RWPE2 (cell line): ENCODE measurements at regions not wholly inside any gene's neighbourhood (a gene's known extent, or its start where the extent isn't known, plus 50 kb on each side); places are given as distances from the start of the nearest gene placed in this dataset.
A peak's percentile ranks its signal among the peaks of the same experiment; 100 is the strongest.

Source experiments
- ATAC-seq: fragments of 200-7000 bp; cut with Tn5 transposase; 3 replicates; pipeline ENCODE4 v1.9.1; 2021; ENCODE audit warnings: low read depth
- DNase-seq: peaks from one replicate; pipeline ENCODE4 v3.0.0-alpha.2; 2020; ENCODE audit warnings: low spot score
- H3K27ac ChIP-seq: fragments of 450-650 bp; 2 replicates; pipeline ENCODE4 v1.5.1; 2017; ENCODE audit warnings: mild to moderate bottlenecking; ENCODE audit not compliant: poor library complexity, severe bottlenecking
- H3K27me3 ChIP-seq: fragments of 250-450 bp; sonication (Bioruptor Pico); 2 replicates; pipeline ENCODE4 v1.5.1; 2021; ENCODE audit warnings: mild to moderate bottlenecking, moderate library complexity; ENCODE audit not compliant: insufficient read depth, poor library complexity, severe bottlenecking
- H3K36me3 ChIP-seq: fragments of 250-450 bp; sonication (Bioruptor Pico); 2 replicates; pipeline ENCODE4 v1.5.1; 2020; ENCODE audit warnings: low read depth, mild to moderate bottlenecking, moderate library complexity
- H3K4me1 ChIP-seq: fragments of 250-450 bp; sonication (Bioruptor Pico); 2 replicates; pipeline ENCODE4 v1.5.1; 2021; ENCODE audit warnings: mild to moderate bottlenecking, moderate library complexity; ENCODE audit not compliant: insufficient read depth, poor library complexity, severe bottlenecking
- H3K4me3 ChIP-seq: fragments of 250-450 bp; sonication (Bioruptor Pico); 2 replicates; pipeline ENCODE4 v1.5.1; 2021; ENCODE audit warnings: mild to moderate bottlenecking, moderate library complexity; ENCODE audit not compliant: severe bottlenecking
- H3K9me3 ChIP-seq: fragments of 250-450 bp; sonication (Bioruptor Pico); 2 replicates; pipeline ENCODE4 v1.5.1; 2021; ENCODE audit warnings: mild to moderate bottlenecking, moderate library complexity; ENCODE audit not compliant: severe bottlenecking
- CTCF ChIP-seq: fragments of 450-650 bp; IDR thresholded peaks from one replicate; pipeline ENCODE4 v1.5.1; 2017; ENCODE audit warnings: mild to moderate bottlenecking, moderate library complexity; ENCODE audit not compliant: poor library complexity, severe bottlenecking

GRCh38 chr2:17262854-17263569 is 255.2 kb downstream of the RAD51AP2 start:
- Histone ChIP-seq H3K4me1 (no peaks in the 10 kb centered on the region), H3K36me3 (no peaks in the 10 kb centered on the region), H3K27me3 (no peaks in the 10 kb centered on the region), H3K9me3 (no peaks in the 10 kb centered on the region), H3K27ac (no peak overlapping the region), H3K4me3 (no peak overlapping the region)
- ATAC-seq (no peak), DNase-seq (no peak)
- no peak for TF ChIP-seq CTCF

- Histone ChIP-seq H3K4me3 (no peak overlapping the region), H3K36me3 (no peaks in the 10 kb centered on the region), H3K4me1 (no peaks in the 10 kb centered on the region), H3K27ac (no peak overlapping the region), H3K9me3 (no peaks in the 10 kb centered on the region), H3K27me3 (no peaks in the 10 kb centered on the region)
- DNase-seq (no peak), ATAC-seq (no peak)
- no peak for TF ChIP-seq CTCF
Measured at GRCh38 chr2:17259613-17260012, 258.6 kb downstream of the RAD51AP2 start.

GRCh38 chr2:17258861-17259260 is 259.4 kb downstream of the RAD51AP2 start:
- Histone ChIP-seq H3K4me3 (no peak overlapping the region), H3K9me3 (no peaks in the 10 kb centered on the region), H3K4me1 (no peaks in the 10 kb centered on the region), H3K36me3 (no peaks in the 10 kb centered on the region), H3K27me3 (no peaks in the 10 kb centered on the region), H3K27ac (no peak overlapping the region)
- DNase-seq (no peak), ATAC-seq (no peak)
- no peak for TF ChIP-seq CTCF

- Histone ChIP-seq H3K4me1 (no peaks in the 10 kb centered on the region), H3K27ac (no peak overlapping the region), H3K27me3 (no peaks in the 10 kb centered on the region), H3K36me3 (no peaks in the 10 kb centered on the region), H3K9me3 (no peaks in the 10 kb centered on the region), H3K4me3 (no peak overlapping the region)
- peak; percentile 65; the same call in 2 of the 3 replicates for ATAC-seq
- TF ChIP-seq CTCF: no peak
- no peak for DNase-seq
Measured at GRCh38 chr2:17257189-17257909, 260.9 kb downstream of the RAD51AP2 start.

GRCh38 chr2:17255071-17255470 is 263.2 kb downstream of the RAD51AP2 start:
- Histone ChIP-seq H3K9me3 (no peaks in the 10 kb centered on the region), H3K4me3 (no peak overlapping the region), H3K4me1 (no peaks in the 10 kb centered on the region), H3K27ac (no peak overlapping the region), H3K27me3 (no peaks in the 10 kb centered on the region), H3K36me3 (no peaks in the 10 kb centered on the region)
- DNase-seq (no peak), ATAC-seq (no peak)
- no peak for TF ChIP-seq CTCF
